ENCODE measurements at regions not wholly inside any gene's neighbourhood (a gene's known extent, or its start where the extent isn't known, plus 50 kb on each side); places are given as distances from the start of the nearest gene placed in this dataset.
A peak's percentile ranks its signal among the peaks of the same experiment; 100 is the strongest.

- no peak for DNase-seq
Observed at GRCh38 chr7:85773116-85773728, 586.4 kb upstream of the SEMA3D start.

- no peak for DNase-seq
Observed at GRCh38 chr7:85771516-85771915, 584.7 kb upstream of the SEMA3D start.

- DNase-seq, result no peak
Observed at GRCh38 chr7:85770332-85770731, 583.5 kb upstream of the SEMA3D start.

GRCh38 chr7:85765698-85766298 is 578.9 kb upstream of the SEMA3D start:
- DNase-seq, result no peak

GRCh38 chr7:85764034-85764433 is 577.2 kb upstream of the SEMA3D start:
- no peak for DNase-seq

GRCh38 chr7:85757348-85757747 is 570.5 kb upstream of the SEMA3D start:
- no peak for DNase-seq

GRCh38 chr7:85750454-85750949 is 563.6 kb upstream of the SEMA3D start:
- DNase-seq, result peak; percentile 41

- DNase-seq, result peak; percentile 41
Observed at GRCh38 chr7:85749696-85750453, 563.0 kb upstream of the SEMA3D start.

GRCh38 chr7:85748861-85749260 is 562.0 kb upstream of the SEMA3D start:
- DNase-seq, result no peak

- no peak for DNase-seq
Observed at GRCh38 chr7:85737426-85737825, 550.6 kb upstream of the SEMA3D start.

- no peak for DNase-seq
Observed at GRCh38 chr7:85736085-85736484, 549.2 kb upstream of the SEMA3D start.

- DNase-seq, result no peak
Observed at GRCh38 chr7:85734823-85735222, 548.0 kb upstream of the SEMA3D start.

- DNase-seq, result no peak
Observed at GRCh38 chr7:85733169-85733915, 546.5 kb upstream of the SEMA3D start.

GRCh38 chr7:85730012-85730411 is 543.2 kb upstream of the SEMA3D start:
- DNase-seq, result no peak

- DNase-seq, result no peak
Observed at GRCh38 chr7:85725026-85725425, 538.2 kb upstream of the SEMA3D start.

- peak; percentile 45 for DNase-seq
Observed at GRCh38 chr7:85719981-85720953, 533.4 kb upstream of the SEMA3D start.

GRCh38 chr7:85716353-85716752 is 529.5 kb upstream of the SEMA3D start:
- no peak for DNase-seq

- DNase-seq, result no peak
Observed at GRCh38 chr7:85714951-85715350, 528.1 kb upstream of the SEMA3D start.

GRCh38 chr7:85714043-85714578 is 527.3 kb upstream of the SEMA3D start:
- DNase-seq, result no peak

- no peak for DNase-seq
Observed at GRCh38 chr7:85713171-85713570, 526.3 kb upstream of the SEMA3D start.

- no peak for DNase-seq
Observed at GRCh38 chr7:85711894-85712293, 525.0 kb upstream of the SEMA3D start.

- no peak for DNase-seq
Observed at GRCh38 chr7:85710960-85711359, 524.1 kb upstream of the SEMA3D start.

Data from NK-92 treated with Interleukin-12 subunit alpha and Interleukin-12 subunit beta, amount 100 ng/mL, for 24 hours (cell line).